Skin of body (tissue), 1 donor: ENCODE measurements at regions not wholly inside any gene's neighbourhood (a gene's known extent, or its start where the extent isn't known, plus 50 kb on each side); places are given as distances from the start of the nearest gene placed in this dataset.

Experiments used
- DNase-seq: peaks from one replicate; lab custom pipeline; 2025; lab: John Stamatoyannopoulos, UW

GRCh38 chr15:47296881-47297280 is 420.4 kb upstream of the SEMA6D start:
- DNase-seq: no peak

- no peak for DNase-seq
Observed at GRCh38 chr15:47299846-47300434, 417.4 kb upstream of the SEMA6D start.

- no peak for DNase-seq
Observed at GRCh38 chr15:47300596-47300995, 416.7 kb upstream of the SEMA6D start.

GRCh38 chr15:47301481-47301880 is 415.8 kb upstream of the SEMA6D start:
- DNase-seq: no peak

- no peak for DNase-seq
Observed at GRCh38 chr15:47304656-47305055, 412.6 kb upstream of the SEMA6D start.

- no peak for DNase-seq
Observed at GRCh38 chr15:47312161-47312560, 405.1 kb upstream of the SEMA6D start.

GRCh38 chr15:47326410-47327333 is 390.6 kb upstream of the SEMA6D start:
- no peak for DNase-seq

GRCh38 chr15:47331829-47332393 is 385.4 kb upstream of the SEMA6D start:
- DNase-seq: peak; percentile 38

GRCh38 chr15:47332481-47332880 is 384.8 kb upstream of the SEMA6D start:
- no peak for DNase-seq

GRCh38 chr15:47333734-47334133 is 383.6 kb upstream of the SEMA6D start:
- DNase-seq: no peak

GRCh38 chr15:47334805-47335535 is 382.3 kb upstream of the SEMA6D start:
- DNase-seq: peak; percentile 33

GRCh38 chr15:47337106-47337505 is 380.2 kb upstream of the SEMA6D start:
- no peak for DNase-seq

- no peak for DNase-seq
Observed at GRCh38 chr15:47337836-47338235, 379.5 kb upstream of the SEMA6D start.

- no peak for DNase-seq
Observed at GRCh38 chr15:47338771-47339170, 378.5 kb upstream of the SEMA6D start.

GRCh38 chr15:47339800-47340570 is 377.3 kb upstream of the SEMA6D start:
- DNase-seq: no peak

- no peak for DNase-seq
Observed at GRCh38 chr15:47340571-47340920, 376.8 kb upstream of the SEMA6D start.

GRCh38 chr15:47349179-47349578 is 368.1 kb upstream of the SEMA6D start:
- no peak for DNase-seq

GRCh38 chr15:47351501-47351900 is 365.8 kb upstream of the SEMA6D start:
- DNase-seq: no peak

GRCh38 chr15:47352217-47352616 is 365.1 kb upstream of the SEMA6D start:
- DNase-seq: no peak

- no peak for DNase-seq
Observed at GRCh38 chr15:47355759-47356158, 361.5 kb upstream of the SEMA6D start.

- no peak for DNase-seq
Observed at GRCh38 chr15:47356297-47356696, 361.0 kb upstream of the SEMA6D start.
